Panc1 (cell line): ENCODE measurements at regions not wholly inside any gene's neighbourhood (a gene's known extent, or its start where the extent isn't known, plus 50 kb on each side); places are given as distances from the start of the nearest gene placed in this dataset.

Experiments used
- ATAC-seq: fragments of 200-7000 bp; cut with Tn5 transposase; 2 replicates; pipeline ENCODE4 v1.9.1; 2020; ENCODE audit warnings: mild to moderate bottlenecking, moderate library complexity
- BruUV-seq: library from RNA; stranded (reverse); fragments of 400-500 nt; replicated peaks from 2 replicates; lab custom pipeline; 2021; lab: Mats Ljungman, UMichigan
- CTCF ChIA-PET: fragments of 300-600 bp; sonication (Branson Sonifier 250); formaldehyde crosslinking; loops from one replicate; lab custom pipeline; 2022; ENCODE audit warnings: antibody characterized with exemption; lab: Charles Lee
- POLR2A ChIA-PET: fragments of 300-600 bp; sonication (Branson Sonifier 250); formaldehyde crosslinking; loops from one replicate; lab custom pipeline; 2022; ENCODE audit warnings: antibody characterized with exemption; lab: Charles Lee
- DNase-seq: peaks from one replicate; pipeline ENCODE4 v3.0.0-alpha.2; 2010; ENCODE audit warnings: low read depth, low spot score
- H3K27ac ChIP-seq: 2 replicates; pipeline ENCODE4 v1.5.1; 2011; ENCODE audit warnings: mild to moderate bottlenecking, low read length, inconsistent platforms
- H3K27me3 ChIP-seq: fragments of 200-500 bp; sonication (Bioruptor generic); 2 replicates; pipeline ENCODE4 v1.6.0; 2014; ENCODE audit warnings: low read length, inconsistent platforms; ENCODE audit not compliant: control insufficient read depth, insufficient read depth
- H3K36me3 ChIP-seq: fragments of 200-500 bp; sonication (Bioruptor generic); 2 replicates; pipeline ENCODE4 v1.5.1; 2014; ENCODE audit warnings: inconsistent platforms, mild to moderate bottlenecking, low read length, moderate library complexity; ENCODE audit not compliant: control insufficient read depth, insufficient read depth
- H3K4me1 ChIP-seq: 2 replicates; pipeline ENCODE4 v1.5.1; 2011; ENCODE audit warnings: inconsistent platforms, mild to moderate bottlenecking, low read length, moderate library complexity; ENCODE audit not compliant: control insufficient read depth, insufficient read depth
- H3K4me3 ChIP-seq, 2 experiments: 2 replicates each; pipeline ENCODE4 v1.5.1; 2011 to 2012; ENCODE audit warnings: low read depth in 2 of 2, low read length in 2 of 2, mild to moderate bottlenecking in 2 of 2, inconsistent platforms in 1 of 2, moderate library complexity in 1 of 2
- H3K9me3 ChIP-seq: fragments of 200-500 bp; sonication (Bioruptor generic); 2 replicates; pipeline ENCODE4 v1.5.1; 2014; ENCODE audit warnings: low read depth, mild to moderate bottlenecking, inconsistent platforms, low read length, moderate library complexity; ENCODE audit not compliant: control insufficient read depth, insufficient read depth
- CTCF ChIP-seq: fragments of 450-650 bp; IDR thresholded peaks from 2 replicates; pipeline ENCODE4 v1.5.1; 2017; ENCODE audit warnings: mild to moderate bottlenecking
- POLR2AphosphoS5 ChIP-seq: IDR thresholded peaks from 2 replicates; pipeline ENCODE4 v1.6.1; 2012; ENCODE audit warnings: mild to moderate bottlenecking, low read depth, low read length, moderate library complexity
- REST ChIP-seq, 2 experiments: IDR thresholded peaks; 2 replicates each; pipeline ENCODE4 v1.6.1; 2011 to 2012; ENCODE audit warnings: low read depth in 2 of 2, control low read depth in 1 of 2, low read length in 1 of 2, mild to moderate bottlenecking in 1 of 2, moderate library complexity in 1 of 2; ENCODE audit not compliant: insufficient read depth in 1 of 2
- SIN3A ChIP-seq: IDR thresholded peaks from 2 replicates; pipeline ENCODE4 v1.6.1; 2012; ENCODE audit warnings: low read depth, mild to moderate bottlenecking, low read length, moderate library complexity, borderline replicate concordance; ENCODE audit not compliant: insufficient read depth
- TCF7L2 ChIP-seq: IDR thresholded peaks from 2 replicates; pipeline ENCODE4 v1.6.1; 2011; ENCODE audit warnings: mild to moderate bottlenecking, low read depth, low read length, inconsistent platforms
- in situ Hi-C: cut with HindIII; loops from 2 replicates; pipeline ENCODE4 v1.10.0; 2016; ENCODE audit warnings: low sequenced_read_pairs, low pct_unique_long_range_greater_than_20kb
- intact Hi-C: fragments of 100-400 bp; cut with micrococcal nuclease; formaldehyde crosslinking; loops from one replicate; pipeline ENCODE4 v1.10.0; 2022; ENCODE audit not compliant: unreplicated experiment

- in situ Hi-C loops (no loop called here), intact Hi-C loops (no loop called here)
- no peaks in the 10 kb centered on the region for H3K36me3 ChIP-seq
- no peaks in the 10 kb centered on the region for H3K27me3 ChIP-seq
- H3K4me3 ChIP-seq: no peak overlapping the region
- no TSS peak for BruUV-seq
- no peaks in the 10 kb centered on the region; the same call in 1 of the 2 replicates for H3K9me3 ChIP-seq
- POLR2A ChIA-PET: no interaction called here
- no peaks in the 10 kb centered on the region for H3K4me1 ChIP-seq
- TF ChIP-seq TCF7L2 (no peak), REST (IDR thresholded peaks at IDR 0.05; ENCODE audit: insufficient read depth in 1 of 2, low read depth in 2 of 2, low read length in 1 of 2) (no peak), CTCF (no peak), SIN3A (no peak), POLR2AphosphoS5 (no peak)
- ATAC-seq: no peak
- DNase-seq: no peak
- CTCF ChIA-PET: no interaction called here
- H3K27ac ChIP-seq: no peak overlapping the region
These were observed 361.5 kb upstream of the MBL2 start for GRCh38 chr10:53134050-53134449.

GRCh38 chr10:53130337-53130736, 357.8 kb upstream of the MBL2 start:
- intact Hi-C loops: no loop called here
- ChIA-PET POLR2A (no interaction called here), CTCF (no interaction called here)
- Histone ChIP-seq H3K27me3 (no peaks in the 10 kb centered on the region), H3K36me3 (no peaks in the 10 kb centered on the region), H3K4me1 (no peaks in the 10 kb centered on the region), H3K27ac (no peak overlapping the region), H3K4me3 (no peak overlapping the region), H3K9me3 (no peaks in the 10 kb centered on the region; the same call in 1 of the 2 replicates)
- no TSS peak for BruUV-seq
- in situ Hi-C loops: no loop called here
- no peak for TF ChIP-seq POLR2AphosphoS5
- no peak for TF ChIP-seq TCF7L2
- no peak for TF ChIP-seq SIN3A
- TF ChIP-seq REST (IDR thresholded peaks at IDR 0.05; ENCODE audit: insufficient read depth in 1 of 2, low read depth in 2 of 2, low read length in 1 of 2): no peak
- no peak for TF ChIP-seq CTCF
- ATAC-seq (no peak), DNase-seq (no peak)
